Mesendoderm (in vitro differentiated cells): ENCODE measurements at regions not wholly inside any gene's neighbourhood (a gene's known extent, or its start where the extent isn't known, plus 50 kb on each side); places are given as distances from the start of the nearest gene placed in this dataset.
"Not testable (repeated sequence)": the region's sequence is repeated elsewhere in the genome, so short reads cannot be mapped to it uniquely, and the experiment has no call there.

Source experiments
- DNase-seq: peaks from one replicate; pipeline ENCODE4 v3.0.0; 2013
- H2AK5ac ChIP-seq: 2 replicates; pipeline ENCODE4 v1.6.1; 2013; ENCODE audit warnings: low read length, inconsistent platforms
- H2BK120ac ChIP-seq: 2 replicates; pipeline ENCODE4 v1.6.1; 2013; ENCODE audit warnings: low read depth, mild to moderate bottlenecking, low read length, moderate library complexity, mixed read lengths
- H2BK15ac ChIP-seq: replicated peaks from 2 replicates; pipeline ENCODE4 v1.6.1; 2013; ENCODE audit warnings: low read depth, mild to moderate bottlenecking, moderate library complexity
- H2BK5ac ChIP-seq: 2 replicates; pipeline ENCODE4 v1.6.1; 2013; ENCODE audit warnings: low read length, inconsistent platforms
- H3K18ac ChIP-seq: 2 replicates; pipeline ENCODE4 v1.6.1; 2013; ENCODE audit warnings: mild to moderate bottlenecking, low read length, mixed read lengths
- H3K23ac ChIP-seq: one replicate; pipeline ENCODE4 v1.6.1; 2013; ENCODE audit warnings: low read length
- H3K27ac ChIP-seq: 2 replicates; pipeline ENCODE4 v1.5.1; 2013; ENCODE audit warnings: low read depth, mild to moderate bottlenecking, inconsistent platforms, low read length, moderate library complexity
- H3K27me3 ChIP-seq: 2 replicates; pipeline ENCODE4 v1.6.1; 2013; ENCODE audit warnings: low read length, control low read depth, mild to moderate bottlenecking, inconsistent platforms; ENCODE audit not compliant: insufficient read depth, poor library complexity
- H3K36me3 ChIP-seq: 2 replicates; pipeline ENCODE4 v1.6.1; 2013; ENCODE audit warnings: low read length, inconsistent platforms; ENCODE audit not compliant: control insufficient read depth, insufficient read depth
- H3K4ac ChIP-seq: one replicate; pipeline ENCODE4 v1.6.1; 2013; ENCODE audit warnings: low read depth, mild to moderate bottlenecking, low read length, moderate library complexity
- H3K4me1 ChIP-seq: 2 replicates; pipeline ENCODE4 v1.6.1; 2013; ENCODE audit warnings: low read depth, low read length, inconsistent platforms; ENCODE audit not compliant: control insufficient read depth
- H3K4me2 ChIP-seq: 2 replicates; pipeline ENCODE4 v1.6.1; 2013; ENCODE audit warnings: low read length
- H3K4me3 ChIP-seq: 2 replicates; pipeline ENCODE4 v1.5.1; 2013; ENCODE audit warnings: mild to moderate bottlenecking, low read length
- H3K56ac ChIP-seq: one replicate; pipeline ENCODE4 v1.6.1; 2013; ENCODE audit warnings: low read length
- H3K79me1 ChIP-seq: 2 replicates; pipeline ENCODE4 v1.6.1; 2013; ENCODE audit warnings: low read length, inconsistent platforms
- H3K79me2 ChIP-seq: 2 replicates; pipeline ENCODE4 v1.6.1; 2013; ENCODE audit warnings: mild to moderate bottlenecking, low read length; ENCODE audit not compliant: control insufficient read depth, insufficient read depth
- H3K9ac ChIP-seq: 2 replicates; pipeline ENCODE4 v1.6.1; 2013; ENCODE audit warnings: low read length, inconsistent platforms
- H4K5ac ChIP-seq: one replicate; pipeline ENCODE4 v1.6.1; 2013; ENCODE audit warnings: low read length
- H4K8ac ChIP-seq: one replicate; pipeline ENCODE4 v1.6.1; 2013; ENCODE audit warnings: low read depth, mild to moderate bottlenecking, control low read depth, low read length, moderate library complexity
- WGBS: extraction: QIAGEN DNeasy Blood & Tissue Kit; methylation state at CpG from one replicate; pipeline ENCODE4 v1.1.7; 2013; ENCODE audit warnings: low lambda C conversion rate, missing lambda C conversion rate; ENCODE audit not compliant: insufficient coverage; ENCODE audit errors: extremely low coverage; 5-methylcytosine and 5-hydroxymethylcytosine counted together

DNA sequence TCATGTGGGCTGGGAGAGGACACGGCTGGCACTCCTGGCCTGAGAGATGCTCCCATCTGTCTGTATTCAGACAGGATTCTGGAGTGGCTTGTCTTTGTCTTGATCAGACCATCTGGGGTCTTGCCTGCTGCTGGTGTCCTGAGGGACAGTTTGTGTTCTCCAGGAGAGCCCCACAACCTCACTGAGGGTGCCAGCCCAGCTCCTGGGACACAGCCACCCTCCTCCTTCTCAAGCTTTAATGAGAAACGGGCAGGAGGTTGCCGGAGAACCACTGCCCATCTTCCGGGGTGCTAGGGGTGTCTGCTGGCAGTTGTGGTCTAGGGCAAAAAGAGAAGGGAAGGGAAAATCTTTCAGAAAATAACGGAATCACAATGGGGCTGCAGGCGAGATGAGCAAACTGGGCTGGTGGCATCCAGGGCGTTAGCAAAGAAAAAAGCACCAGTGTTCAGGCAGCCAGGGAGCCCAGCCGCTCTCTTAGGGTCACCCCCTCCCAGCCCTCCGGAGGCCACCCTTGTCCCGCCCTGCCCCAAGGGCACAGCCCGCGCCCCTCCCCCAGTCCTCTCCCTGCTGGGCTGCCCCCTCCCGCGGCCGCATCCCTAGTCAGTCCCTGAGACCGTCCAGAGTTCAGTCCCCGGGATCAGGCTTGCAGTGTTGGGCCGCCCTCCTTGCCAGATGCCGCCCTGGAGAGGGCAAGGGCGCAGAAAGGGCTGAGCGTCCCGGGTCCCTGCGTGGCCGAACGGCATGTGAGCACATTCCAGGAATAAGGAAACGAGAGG, 824.7 kb downstream of the KCNJ18 start:
- H3K27me3 ChIP-seq = no peaks in the 10 kb centered on the region
- no peak overlapping the region for H3K18ac ChIP-seq
- WGBS = no CpG with 5 or more reads among the region's 26 CpGs
- no peak overlapping the region for H2BK120ac ChIP-seq
- H3K4me1 ChIP-seq = no peaks in the 10 kb centered on the region
- H3K4me2 ChIP-seq = no peak overlapping the region
- no peak overlapping the region for H2BK15ac ChIP-seq
- no peaks in the 10 kb centered on the region for H3K79me1 ChIP-seq
- H3K56ac ChIP-seq = no peak overlapping the region
- H4K8ac ChIP-seq = no peak overlapping the region
- no peak overlapping the region for H3K23ac ChIP-seq
- H4K5ac ChIP-seq = no peak overlapping the region
- H3K36me3 ChIP-seq = no peaks in the 10 kb centered on the region
- no peak overlapping the region for H3K27ac ChIP-seq
- H3K4me3 ChIP-seq = no peak overlapping the region
- no peak overlapping the region for H3K9ac ChIP-seq
- no peak overlapping the region for H3K4ac ChIP-seq
- no peak overlapping the region for H2BK5ac ChIP-seq
- H3K79me2 ChIP-seq = no peaks in the 10 kb centered on the region
- no peak overlapping the region for H2AK5ac ChIP-seq
- DNase-seq = no peak

GRCh38 chr17:22517716-22518115, 825.4 kb downstream of the KCNJ18 start:
- no peak overlapping the region for H2BK5ac ChIP-seq
- H3K36me3 ChIP-seq = no peaks in the 10 kb centered on the region

DNA sequence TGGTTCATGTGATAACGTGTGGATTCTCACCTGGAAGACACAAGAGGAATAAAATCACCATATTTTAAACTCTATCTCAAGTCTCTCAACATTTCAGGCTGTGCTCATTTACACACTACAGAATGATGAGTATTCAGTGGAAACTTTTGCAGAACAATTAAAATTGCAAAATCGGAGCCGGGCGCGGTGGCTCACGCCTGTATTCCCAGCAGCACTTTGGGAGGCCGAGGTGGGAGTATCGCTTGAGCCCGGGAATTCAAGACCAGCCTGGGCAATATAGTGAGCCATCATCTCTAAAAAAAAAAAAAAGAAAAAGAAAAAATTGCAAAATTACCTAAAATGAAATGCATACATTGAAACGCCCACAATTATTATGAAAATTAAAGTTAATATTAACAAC, 825.9 kb downstream of the KCNJ18 start:
- Histone ChIP-seq H3K36me3 (no peaks in the 10 kb centered on the region), H3K4me3 (no peak overlapping the region), H2BK5ac (no peak overlapping the region), H3K4me1 (no peaks in the 10 kb centered on the region), H4K5ac (no peak overlapping the region), H3K4me2 (no peak overlapping the region), H3K27me3 (no peaks in the 10 kb centered on the region), H3K27ac (no peak overlapping the region), H3K79me1 (no peaks in the 10 kb centered on the region), H3K9ac (no peak overlapping the region), H2BK120ac (no peak overlapping the region), H3K23ac (no peak overlapping the region), H3K79me2 (no peaks in the 10 kb centered on the region), H3K56ac (no peak overlapping the region), H3K18ac (no peak overlapping the region), H4K8ac (no peak overlapping the region), H2AK5ac (no peak overlapping the region), H2BK15ac (no peak overlapping the region), H3K4ac (no peak overlapping the region)
- no CpG with 5 or more reads among the region's 10 CpGs for WGBS
- no peak for DNase-seq

More at GRCh38 chr17:22517716-22518115, 825.4 kb downstream of the KCNJ18 start:
- no peak overlapping the region for H3K56ac ChIP-seq
- no peaks in the 10 kb centered on the region for H3K4me1 ChIP-seq
- no peak overlapping the region for H2BK120ac ChIP-seq
- no peak for DNase-seq
- H3K23ac ChIP-seq = no peak overlapping the region
- H3K9ac ChIP-seq = no peak overlapping the region
- H3K18ac ChIP-seq = no peak overlapping the region
- no peaks in the 10 kb centered on the region for H3K79me2 ChIP-seq
- H3K4me3 ChIP-seq = no peak overlapping the region
- H2AK5ac ChIP-seq = no peak overlapping the region
- H3K79me1 ChIP-seq = no peaks in the 10 kb centered on the region
- no peak overlapping the region for H3K4ac ChIP-seq
- H3K27me3 ChIP-seq = no peaks in the 10 kb centered on the region
- no peak overlapping the region for H4K8ac ChIP-seq
- WGBS = no CpG with 5 or more reads among the region's 20 CpGs
- no peak overlapping the region for H3K27ac ChIP-seq
- no peak overlapping the region for H3K4me2 ChIP-seq
- H2BK15ac ChIP-seq = no peak overlapping the region
- H4K5ac ChIP-seq = no peak overlapping the region

GRCh38 chr17:22548873-22549272, 856.5 kb downstream of the KCNJ18 start:
- not testable (repeated sequence) for H3K4me3 ChIP-seq, H2BK120ac ChIP-seq, H3K18ac ChIP-seq, H3K36me3 ChIP-seq, DNase-seq, H4K5ac ChIP-seq, H2BK5ac ChIP-seq, H4K8ac ChIP-seq, H2AK5ac ChIP-seq, H3K27ac ChIP-seq, H3K9ac ChIP-seq, H3K23ac ChIP-seq, H2BK15ac ChIP-seq, H3K4me2 ChIP-seq, H3K4me1 ChIP-seq, H3K27me3 ChIP-seq, H3K56ac ChIP-seq, H3K79me2 ChIP-seq, H3K4ac ChIP-seq, H3K79me1 ChIP-seq
- whole genome bisulfite sequencing = no CpG with 5 or more reads among the region's 1 CpG

DNA sequence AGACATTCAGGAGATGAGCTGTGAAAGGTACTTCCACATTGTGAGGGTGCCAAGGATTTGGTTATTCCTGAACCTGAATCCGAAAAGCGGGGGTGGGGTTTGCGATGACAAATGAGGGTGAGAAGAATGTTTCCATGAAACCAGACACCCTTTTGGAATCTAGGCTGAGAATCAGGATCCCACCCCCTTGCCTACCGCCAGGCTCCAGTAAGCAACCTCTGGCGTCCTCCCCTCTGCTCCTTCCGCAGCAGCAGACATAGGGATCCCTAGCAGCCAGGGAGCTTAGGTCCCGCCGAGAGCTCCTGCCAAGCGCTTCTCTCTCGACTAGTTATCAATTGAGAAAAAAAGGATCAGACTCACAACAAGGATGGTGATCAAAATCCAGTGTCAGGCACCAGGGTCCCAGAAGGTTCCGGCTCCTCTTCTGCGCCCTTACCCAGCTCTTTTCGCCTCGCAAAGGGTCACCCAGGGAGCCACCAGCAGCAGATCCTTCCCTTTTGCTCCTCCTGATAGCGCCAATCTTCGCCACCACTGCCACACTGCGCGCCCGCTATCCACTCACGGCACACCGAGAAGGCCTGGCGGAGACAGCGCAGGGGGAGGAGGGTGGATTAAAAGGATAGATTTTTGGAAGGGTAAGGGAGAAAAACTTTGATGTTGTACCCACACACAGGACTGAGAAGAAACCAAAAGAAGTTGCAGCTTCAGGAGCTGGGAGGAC, 859.5 kb downstream of the KCNJ18 start:
- not testable (repeated sequence) for H4K5ac ChIP-seq, H3K56ac ChIP-seq, H4K8ac ChIP-seq, DNase-seq, H3K4me3 ChIP-seq, H3K36me3 ChIP-seq, H3K79me1 ChIP-seq, H2AK5ac ChIP-seq, H2BK5ac ChIP-seq, H3K9ac ChIP-seq, H2BK120ac ChIP-seq, H2BK15ac ChIP-seq, H3K27ac ChIP-seq, H3K4me1 ChIP-seq, H3K79me2 ChIP-seq, H3K4me2 ChIP-seq, H3K23ac ChIP-seq, H3K27me3 ChIP-seq, H3K18ac ChIP-seq, H3K4ac ChIP-seq
- WGBS = no CpG with 5 or more reads among the region's 23 CpGs
